ENCODE measurements at regions not wholly inside any gene's neighbourhood (a gene's known extent, or its start where the extent isn't known, plus 50 kb on each side); places are given as distances from the start of the nearest gene placed in this dataset.

GRCh38 chr9:75826314-75826713 is 64.2 kb upstream of the PCSK5 start:
- ATAC-seq (ENCODE audit: low read depth) (no peak), DNase-seq (no peak)
- no peak overlapping the region for H2BK5ac ChIP-seq (ENCODE audit: low read depth, low read length, poor library complexity, severe bottlenecking)
- CTCF ChIA-PET: no interaction called here
- H3K14ac ChIP-seq (replicated peaks; ENCODE audit: low read depth, low read length): no peak overlapping the region
- H4K5ac ChIP-seq (ENCODE audit: low read depth, low read length): no peak overlapping the region
- H3K4me2 ChIP-seq (ENCODE audit: low read depth, low read length): no peak overlapping the region
- TF ChIP-seq RAD21 (IDR thresholded peaks at IDR 0.05; ENCODE audit: low read length) (no peak), NFE2L2 (IDR thresholded peaks at IDR 0.05; ENCODE audit: low read depth, low read length) (no peak), RCOR1 (IDR thresholded peaks at IDR 0.05; ENCODE audit: insufficient replicate concordance, low read length) (no peak)
- no peak overlapping the region for H3K18ac ChIP-seq (ENCODE audit: low read depth, low read length)
- no peaks in the 10 kb centered on the region for H3K9me3 ChIP-seq (ENCODE audit: control insufficient read depth, insufficient read depth, low read length)
- H4K8ac ChIP-seq (ENCODE audit: low read depth in 2 of 2, low read length in 2 of 2): no peak overlapping the region
- H3K27me3 ChIP-seq (ENCODE audit: control insufficient read depth, insufficient read depth, low read length): no peaks in the 10 kb centered on the region
- no peak overlapping the region for H3K27ac ChIP-seq (ENCODE audit: insufficient read depth, low read length)
- no TSS peak for BruUV-seq (replicated peaks)
- no peak overlapping the region for H2BK15ac ChIP-seq (ENCODE audit: low read depth, low read length)
- no peak overlapping the region for H3K4me3 ChIP-seq (ENCODE audit: insufficient read depth, low read depth, low read length)
- in situ Hi-C loops (cut with MboI; ENCODE audit: low sequenced_read_pairs): no loop called here
- no peak overlapping the region for H2AK9ac ChIP-seq (replicated peaks; ENCODE audit: low read depth, low read length, poor library complexity)
- no peak overlapping the region for H3K56ac ChIP-seq (ENCODE audit: extremely low read depth, insufficient read depth, low read length)
- intact Hi-C loops (cut with micrococcal nuclease): no loop called here
- no peaks in the 10 kb centered on the region for H3K79me1 ChIP-seq (ENCODE audit: low read depth in 1 of 2, low read length in 2 of 2)
- H2BK120ac ChIP-seq (ENCODE audit: low read depth, low read length): no peak overlapping the region
- H4K20me1 ChIP-seq (ENCODE audit: insufficient read depth, low read length): no peaks in the 10 kb centered on the region
- H3K9ac ChIP-seq (ENCODE audit: low read depth, low read length): no peak overlapping the region
- no peak overlapping the region for H3K4ac ChIP-seq (ENCODE audit: low read depth, low read length)
- no peak overlapping the region for H4K91ac ChIP-seq (ENCODE audit: insufficient read depth, low read depth, low read length)
- no peak overlapping the region for H2AK5ac ChIP-seq (ENCODE audit: low read depth, low read length)
- H2BK20ac ChIP-seq (ENCODE audit: low read depth, low read length): no peak overlapping the region
- no peaks in the 10 kb centered on the region for H3K4me1 ChIP-seq (ENCODE audit: control insufficient read depth, insufficient read depth, low read length)
- H3K23ac ChIP-seq (ENCODE audit: low read depth, low read length): no peak overlapping the region
- 30% methylated on average over 2 of the region's 2 CpGs; no CpG with 5 or more reads in 1 of the 2 experiments for WGBS, 2 experiments (ENCODE audit: extremely low coverage in 2 of 2, insufficient read length in 1 of 2)
- dilution Hi-C loops (cut with HindIII; ENCODE audit: low sequenced_read_pairs, unreplicated experiment): no loop called here
- POLR2A ChIA-PET (ENCODE audit: unreplicated experiment): no interaction called here
- no peaks in the 10 kb centered on the region for H3K36me3 ChIP-seq (ENCODE audit: control insufficient read depth, insufficient read depth, low read length)
- no peak overlapping the region for H2AFZ ChIP-seq (replicated peaks; ENCODE audit: low read length, poor library complexity)
- H3K9me1 ChIP-seq (ENCODE audit: insufficient read depth, low read length): no peaks in the 10 kb centered on the region
